A673 (cell line): ENCODE measurements at regions not wholly inside any gene's neighbourhood (a gene's known extent, or its start where the extent isn't known, plus 50 kb on each side); places are given as distances from the start of the nearest gene placed in this dataset.

Experiments used
- EZH2 ChIP-seq: fragments of 200-600 bp; sonication (generic); IDR thresholded peaks from 2 replicates; pipeline ENCODE4 v1.6.1; 2017; ENCODE audit warnings: borderline replicate concordance, low read depth, mild to moderate bottlenecking, mixed read lengths, antibody characterized with exemption, low read length; ENCODE audit not compliant: poor library complexity, severe bottlenecking
- TF ChIP-seq, protein P1 (sequence below): fragments of 300-800, 200-600 bp; sonication (generic); conservative IDR thresholded peaks from 2 replicates; pipeline ENCODE4 v1.5.1; 2017; ENCODE audit warnings: low read depth, mild to moderate bottlenecking, antibody characterized with exemption, low read length, moderate library complexity, mixed read lengths

DNA sequence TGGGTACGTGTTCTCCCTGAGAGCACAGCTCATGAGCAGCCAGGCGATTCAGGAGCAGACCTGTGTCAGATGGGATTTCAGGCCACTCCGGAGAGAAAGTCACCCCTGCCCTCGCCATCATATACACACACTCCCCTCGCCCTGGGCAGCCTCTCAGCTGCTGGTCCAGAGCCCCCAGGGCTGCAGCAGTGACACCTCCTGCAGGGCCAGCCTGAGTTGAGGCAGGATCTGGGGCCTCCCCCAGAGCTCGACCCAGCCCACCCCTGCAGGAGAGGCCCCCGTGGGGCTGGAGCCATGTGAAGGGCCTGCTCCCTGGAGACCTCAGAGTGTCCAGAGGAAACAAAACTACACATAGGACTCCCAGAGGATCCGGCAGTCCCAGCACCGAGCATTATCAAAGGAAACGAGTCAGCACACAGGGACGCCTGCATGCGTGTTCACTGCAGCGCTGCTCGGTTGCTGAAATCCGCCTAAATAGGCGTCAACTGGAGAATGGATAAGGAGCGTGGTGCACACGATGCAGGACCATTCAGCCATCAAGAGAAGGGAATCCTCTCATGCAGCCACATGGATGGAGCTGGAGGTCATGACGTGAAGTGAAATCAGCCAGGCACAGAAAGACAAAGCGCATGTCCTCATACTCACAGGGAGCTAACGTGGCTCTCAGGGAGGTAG is 104.0 kb downstream of the TNFAIP2 start:
- no peak for TF ChIP-seq EZH2
- TF ChIP-seq, protein P1, sequence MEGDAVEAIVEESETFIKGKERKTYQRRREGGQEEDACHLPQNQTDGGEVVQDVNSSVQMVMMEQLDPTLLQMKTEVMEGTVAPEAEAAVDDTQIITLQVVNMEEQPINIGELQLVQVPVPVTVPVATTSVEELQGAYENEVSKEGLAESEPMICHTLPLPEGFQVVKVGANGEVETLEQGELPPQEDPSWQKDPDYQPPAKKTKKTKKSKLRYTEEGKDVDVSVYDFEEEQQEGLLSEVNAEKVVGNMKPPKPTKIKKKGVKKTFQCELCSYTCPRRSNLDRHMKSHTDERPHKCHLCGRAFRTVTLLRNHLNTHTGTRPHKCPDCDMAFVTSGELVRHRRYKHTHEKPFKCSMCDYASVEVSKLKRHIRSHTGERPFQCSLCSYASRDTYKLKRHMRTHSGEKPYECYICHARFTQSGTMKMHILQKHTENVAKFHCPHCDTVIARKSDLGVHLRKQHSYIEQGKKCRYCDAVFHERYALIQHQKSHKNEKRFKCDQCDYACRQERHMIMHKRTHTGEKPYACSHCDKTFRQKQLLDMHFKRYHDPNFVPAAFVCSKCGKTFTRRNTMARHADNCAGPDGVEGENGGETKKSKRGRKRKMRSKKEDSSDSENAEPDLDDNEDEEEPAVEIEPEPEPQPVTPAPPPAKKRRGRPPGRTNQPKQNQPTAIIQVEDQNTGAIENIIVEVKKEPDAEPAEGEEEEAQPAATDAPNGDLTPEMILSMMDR, result no peak
